ENCODE measurements at regions not wholly inside any gene's neighbourhood (a gene's known extent, or its start where the extent isn't known, plus 50 kb on each side); places are given as distances from the start of the nearest gene placed in this dataset.
"Not testable (repeated sequence)": the region's sequence is repeated elsewhere in the genome, so short reads cannot be mapped to it uniquely, and the experiment has no call there.

DNA sequence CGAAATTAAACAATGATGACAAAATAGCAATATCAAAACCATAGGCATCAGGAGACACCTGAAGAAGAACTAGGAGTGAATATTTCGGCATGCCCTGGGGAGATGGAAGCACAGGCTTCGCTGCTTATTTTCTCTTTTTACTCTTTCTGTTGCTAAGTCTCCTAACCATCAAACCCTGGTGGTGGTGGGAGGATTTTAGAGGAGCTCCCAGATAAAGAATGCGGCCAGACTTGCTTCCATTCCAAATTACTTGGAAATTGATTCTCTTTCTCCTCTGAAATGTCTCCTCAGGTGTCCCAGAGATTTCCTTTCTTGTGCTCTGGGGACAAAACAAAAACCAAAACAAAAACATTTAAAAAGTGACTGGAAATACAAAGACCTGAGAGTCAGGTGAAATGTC, 243.0 kb downstream of the KBTBD8 start:
- no peak overlapping the region for H3K4me3 ChIP-seq
- TF ChIP-seq, protein P1, sequence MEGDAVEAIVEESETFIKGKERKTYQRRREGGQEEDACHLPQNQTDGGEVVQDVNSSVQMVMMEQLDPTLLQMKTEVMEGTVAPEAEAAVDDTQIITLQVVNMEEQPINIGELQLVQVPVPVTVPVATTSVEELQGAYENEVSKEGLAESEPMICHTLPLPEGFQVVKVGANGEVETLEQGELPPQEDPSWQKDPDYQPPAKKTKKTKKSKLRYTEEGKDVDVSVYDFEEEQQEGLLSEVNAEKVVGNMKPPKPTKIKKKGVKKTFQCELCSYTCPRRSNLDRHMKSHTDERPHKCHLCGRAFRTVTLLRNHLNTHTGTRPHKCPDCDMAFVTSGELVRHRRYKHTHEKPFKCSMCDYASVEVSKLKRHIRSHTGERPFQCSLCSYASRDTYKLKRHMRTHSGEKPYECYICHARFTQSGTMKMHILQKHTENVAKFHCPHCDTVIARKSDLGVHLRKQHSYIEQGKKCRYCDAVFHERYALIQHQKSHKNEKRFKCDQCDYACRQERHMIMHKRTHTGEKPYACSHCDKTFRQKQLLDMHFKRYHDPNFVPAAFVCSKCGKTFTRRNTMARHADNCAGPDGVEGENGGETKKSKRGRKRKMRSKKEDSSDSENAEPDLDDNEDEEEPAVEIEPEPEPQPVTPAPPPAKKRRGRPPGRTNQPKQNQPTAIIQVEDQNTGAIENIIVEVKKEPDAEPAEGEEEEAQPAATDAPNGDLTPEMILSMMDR (IDR thresholded peaks at IDR 0.05): no peak
- no peaks in the 10 kb centered on the region for H3K27me3 ChIP-seq (replicated peaks; ENCODE audit: insufficient read depth)
- H3K9me3 ChIP-seq: no peaks in the 10 kb centered on the region
- WGBS: 84% methylated on average over 4 of the region's 4 CpGs
- intact Hi-C loops (cut with DNase I): no loop called here
- no peaks in the 10 kb centered on the region for H3K36me3 ChIP-seq
- H3K27ac ChIP-seq: no peak overlapping the region
- H3K4me1 ChIP-seq (replicated peaks): no peaks in the 10 kb centered on the region
- DNase-seq (ENCODE audit: low spot score): no peak

DNA sequence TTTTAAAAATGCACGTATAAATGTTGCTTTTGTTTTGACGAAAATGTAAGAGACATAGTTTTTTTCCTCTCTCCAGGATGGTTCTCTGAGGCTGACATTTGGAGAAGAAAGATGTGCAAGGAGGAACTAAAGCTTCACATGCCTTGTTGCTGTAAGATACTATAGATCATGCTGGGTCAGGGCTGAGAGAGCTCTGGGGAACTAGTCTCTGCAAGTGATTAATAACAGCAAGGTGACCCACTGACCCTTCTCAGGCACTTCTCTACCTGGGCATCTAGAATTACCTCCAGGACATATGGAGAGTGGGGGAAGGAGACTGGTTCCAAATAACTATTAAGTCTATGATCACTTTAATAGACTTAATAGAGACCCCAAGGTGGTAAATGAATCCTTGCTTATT, 246.0 kb downstream of the KBTBD8 start:
- WGBS: 89% methylated on average over 2 of the region's 2 CpGs
- H3K4me1 ChIP-seq (replicated peaks): no peaks in the 10 kb centered on the region
- H3K27me3 ChIP-seq (replicated peaks; ENCODE audit: insufficient read depth): no peaks in the 10 kb centered on the region
- DNase-seq (ENCODE audit: low spot score): no peak
- no peaks in the 10 kb centered on the region for H3K9me3 ChIP-seq
- no peaks in the 10 kb centered on the region for H3K36me3 ChIP-seq
- intact Hi-C loops (cut with DNase I): no loop called here
- TF ChIP-seq, protein P1 (IDR thresholded peaks at IDR 0.05): no peak
- TF ChIP-seq POLR2AphosphoS5 (IDR thresholded peaks at IDR 0.05): no peak
- no peak for TF ChIP-seq POLR2A (IDR thresholded peaks at IDR 0.05)
- no peak overlapping the region for H3K4me3 ChIP-seq
- H3K27ac ChIP-seq: no peak overlapping the region

DNA sequence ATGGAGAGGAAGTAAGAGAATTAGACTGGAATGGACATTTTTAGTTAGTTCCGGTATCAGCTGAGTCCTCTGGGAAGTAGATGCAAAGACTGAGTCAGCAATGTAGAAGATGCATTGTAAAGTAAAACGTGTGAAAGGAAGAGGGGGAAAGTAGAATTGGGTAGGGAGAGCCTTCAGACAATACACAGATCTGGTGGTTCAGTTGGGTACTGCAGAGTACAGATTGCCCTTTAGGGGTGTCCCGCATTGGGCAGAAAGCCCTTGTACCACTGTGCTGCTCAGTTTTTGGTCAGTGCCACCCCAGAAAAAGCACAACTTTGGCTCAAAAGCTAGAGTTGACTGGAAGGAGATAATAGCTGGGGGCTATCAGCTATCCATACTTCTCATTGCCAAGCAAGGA, 247.4 kb downstream of the KBTBD8 start:
- no peak overlapping the region for H3K4me3 ChIP-seq
- no peaks in the 10 kb centered on the region for H3K9me3 ChIP-seq
- WGBS: 74% methylated on average over 3 of the region's 3 CpGs
- TF ChIP-seq, protein P1 (IDR thresholded peaks at IDR 0.05): no peak
- no peak for TF ChIP-seq POLR2A (IDR thresholded peaks at IDR 0.05)
- TF ChIP-seq POLR2AphosphoS5 (IDR thresholded peaks at IDR 0.05): no peak
- H3K4me1 ChIP-seq (replicated peaks): no peaks in the 10 kb centered on the region
- no peak overlapping the region for H3K27ac ChIP-seq
- no peak for DNase-seq (ENCODE audit: low spot score)
- H3K36me3 ChIP-seq: no peaks in the 10 kb centered on the region
- no peaks in the 10 kb centered on the region for H3K27me3 ChIP-seq (replicated peaks; ENCODE audit: insufficient read depth)
- intact Hi-C loops (cut with DNase I): no loop called here

DNA sequence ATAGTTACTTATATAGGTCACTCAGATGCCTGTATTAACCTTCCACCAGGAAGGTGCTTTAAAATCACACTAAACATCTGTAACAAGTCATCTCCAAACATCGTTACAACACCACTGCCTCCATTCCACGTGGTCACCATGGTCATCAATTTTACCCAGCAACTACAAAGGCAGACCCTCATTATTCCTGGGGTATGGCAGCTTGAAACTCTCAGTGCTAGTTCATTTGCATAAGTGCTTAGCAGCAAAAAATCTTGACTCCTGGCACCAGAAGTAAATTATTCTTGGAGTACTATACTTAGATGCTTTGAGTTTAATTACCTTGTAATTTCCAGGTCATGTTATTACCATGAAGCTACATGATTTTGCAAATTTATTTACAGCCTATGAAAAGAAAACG, 250.6 kb downstream of the KBTBD8 start:
- Histone ChIP-seq H3K27ac (no peak overlapping the region), H3K4me1 (replicated peaks) (no peaks in the 10 kb centered on the region), H3K36me3 (no peaks in the 10 kb centered on the region), H3K4me3 (no peak overlapping the region), H3K9me3 (no peaks in the 10 kb centered on the region), H3K27me3 (replicated peaks; ENCODE audit: insufficient read depth) (no peaks in the 10 kb centered on the region)
- intact Hi-C loops (cut with DNase I): no loop called here
- 54% methylated on average over 3 of the region's 3 CpGs for WGBS
- TF ChIP-seq, protein P1 (IDR thresholded peaks at IDR 0.05): no peak
- TF ChIP-seq POLR2A (IDR thresholded peaks at IDR 0.05): no peak
- TF ChIP-seq POLR2AphosphoS5 (IDR thresholded peaks at IDR 0.05): no peak
- no peak for DNase-seq (ENCODE audit: low spot score)

DNA sequence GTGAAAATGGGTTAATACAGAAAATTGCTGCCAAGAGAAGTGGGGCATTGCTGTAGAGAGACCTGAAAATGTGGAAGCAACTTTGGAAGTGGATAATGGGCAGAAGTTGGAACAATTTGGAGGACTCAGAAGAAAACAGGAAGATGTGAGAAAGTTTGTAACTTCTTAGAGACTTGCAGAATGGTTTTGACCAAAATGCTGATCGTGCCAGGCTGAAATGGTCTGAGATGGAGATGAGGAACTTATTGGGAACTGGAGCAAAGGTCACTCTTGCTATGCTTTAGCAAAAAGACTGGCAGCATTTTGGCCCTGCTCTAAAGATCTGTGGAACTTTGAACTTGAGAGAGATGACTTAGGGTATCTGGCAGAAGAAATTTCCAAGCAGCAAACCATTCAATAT, 254.8 kb downstream of the KBTBD8 start:
- intact Hi-C loops (cut with DNase I); H3K36me3 ChIP-seq; H3K4me3 ChIP-seq; DNase-seq (ENCODE audit: low spot score); H3K27ac ChIP-seq; H3K9me3 ChIP-seq; H3K4me1 ChIP-seq (replicated peaks); H3K27me3 ChIP-seq (replicated peaks; ENCODE audit: insufficient read depth): not testable (repeated sequence)
- WGBS: 84% methylated on average over 1 of the region's 1 CpG
